NT2/D1 (cell line): ENCODE measurements at regions not wholly inside any gene's neighbourhood (a gene's known extent, or its start where the extent isn't known, plus 50 kb on each side); places are given as distances from the start of the nearest gene placed in this dataset.
"Not testable (repeated sequence)": the region's sequence is repeated elsewhere in the genome, so short reads cannot be mapped to it uniquely, and the experiment has no call there.

ENCODE experiments used
- DNase-seq: peaks from one replicate; pipeline ENCODE4 v3.0.0-alpha.2; 2011; ENCODE audit warnings: low read depth, low spot score
- H3K27me3 ChIP-seq: 2 replicates; pipeline ENCODE4 v1.6.0; 2011; ENCODE audit warnings: mild to moderate bottlenecking; ENCODE audit not compliant: insufficient read length, insufficient read depth
- H3K36me3 ChIP-seq: 2 replicates; pipeline ENCODE4 v1.6.1; 2011; ENCODE audit warnings: mild to moderate bottlenecking, low read length, mixed read lengths; ENCODE audit not compliant: insufficient read depth, insufficient read length
- H3K4me1 ChIP-seq: 2 replicates; pipeline ENCODE4 v1.5.1; 2011; ENCODE audit not compliant: insufficient read depth, insufficient read length
- H3K4me3 ChIP-seq: 2 replicates; pipeline ENCODE4 v1.5.1; 2011; ENCODE audit warnings: low read depth; ENCODE audit not compliant: insufficient read length
- H3K9ac ChIP-seq: 2 replicates; pipeline ENCODE4 v1.6.0; 2011; ENCODE audit warnings: low read depth; ENCODE audit not compliant: insufficient read length
- H3K9me3 ChIP-seq: 2 replicates; pipeline ENCODE4 v1.5.1; 2011; ENCODE audit warnings: mild to moderate bottlenecking, low read length; ENCODE audit not compliant: insufficient read depth
- SUZ12 ChIP-seq: IDR thresholded peaks from 2 replicates; pipeline ENCODE4 v1.6.1; 2011; ENCODE audit not compliant: insufficient read length, insufficient read depth; ENCODE audit errors: extremely low read depth
- YY1 ChIP-seq: IDR thresholded peaks from 2 replicates; pipeline ENCODE4 v1.6.1; 2011; ENCODE audit not compliant: insufficient read length, insufficient read depth
- ZNF274 ChIP-seq: IDR thresholded peaks from 2 replicates; pipeline ENCODE4 v1.6.1; 2011; ENCODE audit warnings: mild to moderate bottlenecking, low read depth, low read length

DNA sequence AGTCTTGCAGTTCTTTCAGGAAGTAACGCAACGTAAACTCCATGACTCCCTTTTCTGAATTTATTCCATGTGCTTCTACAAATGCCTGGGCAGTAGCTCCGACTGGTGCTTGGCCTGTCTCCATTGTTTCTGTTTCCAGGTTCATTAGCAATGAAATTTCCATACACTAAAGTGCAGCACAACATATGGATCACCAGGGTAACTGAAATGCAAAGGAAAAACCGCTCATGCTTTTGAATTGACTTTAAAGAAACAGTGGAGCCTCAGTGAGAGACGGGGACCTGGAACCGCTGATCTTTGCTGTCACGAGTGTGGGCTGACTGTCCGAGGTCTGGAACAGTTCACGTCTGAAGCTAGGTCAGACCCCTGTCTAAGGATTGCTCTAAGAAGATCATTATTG, 126.5 kb upstream of the IGFBP3 start:
- no peak overlapping the region for H3K4me3 ChIP-seq
- H3K27me3 ChIP-seq: no peaks in the 10 kb centered on the region
- DNase-seq: no peak
- no peak overlapping the region for H3K9ac ChIP-seq
- no peak for TF ChIP-seq YY1
- TF ChIP-seq ZNF274: no peak
- no peak for TF ChIP-seq SUZ12
- no peaks in the 10 kb centered on the region for H3K36me3 ChIP-seq
- H3K4me1 ChIP-seq: no peaks in the 10 kb centered on the region
- H3K9me3 ChIP-seq: peaks cover 6% of the 10 kb centered on the region; the same call in 1 of the 2 replicates

DNA sequence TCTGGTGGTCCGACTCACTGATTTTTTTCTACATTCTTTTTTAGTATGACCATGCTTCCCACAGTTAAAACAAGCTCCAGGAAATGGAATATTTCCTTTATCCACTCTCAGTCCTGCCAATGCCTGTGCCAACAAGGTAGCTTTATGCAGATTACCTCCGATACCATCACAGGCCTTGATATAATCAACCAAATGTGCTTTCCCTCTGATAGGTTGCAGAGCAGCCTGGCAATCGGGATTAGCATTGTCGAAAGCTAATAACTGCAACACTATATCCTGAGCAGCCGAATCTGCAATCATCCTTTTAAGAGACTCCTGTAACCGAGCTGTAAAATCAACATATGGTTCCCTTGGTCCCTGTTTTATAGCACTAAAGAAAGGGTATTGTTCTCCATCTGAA, 122.3 kb upstream of the IGFBP3 start:
- not testable (repeated sequence) for H3K9me3 ChIP-seq, H3K36me3 ChIP-seq, H3K4me1 ChIP-seq, H3K4me3 ChIP-seq, DNase-seq, H3K9ac ChIP-seq, H3K27me3 ChIP-seq

DNA sequence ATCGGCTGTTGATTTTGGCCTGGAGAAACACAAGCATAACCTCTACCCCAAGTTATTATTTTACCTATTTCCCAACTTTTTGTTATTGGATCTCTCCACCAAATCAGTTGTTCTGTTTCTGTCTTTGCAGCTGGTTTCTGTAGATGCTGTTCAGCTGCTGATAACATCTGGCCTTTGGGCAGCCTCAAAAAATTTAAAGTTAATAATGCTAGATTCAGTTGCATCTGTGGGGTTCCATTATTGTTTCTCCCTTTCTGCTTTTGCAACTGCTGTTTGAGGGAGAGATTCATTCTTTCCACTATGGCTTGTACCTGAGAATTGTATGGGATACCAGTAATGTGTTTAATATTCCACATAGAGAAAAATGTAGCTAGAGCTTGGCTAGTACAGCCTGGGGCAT, 118.7 kb upstream of the IGFBP3 start:
- H3K9me3 ChIP-seq, DNase-seq, H3K27me3 ChIP-seq, H3K9ac ChIP-seq, H3K4me1 ChIP-seq, H3K36me3 ChIP-seq, H3K4me3 ChIP-seq: not testable (repeated sequence)

DNA sequence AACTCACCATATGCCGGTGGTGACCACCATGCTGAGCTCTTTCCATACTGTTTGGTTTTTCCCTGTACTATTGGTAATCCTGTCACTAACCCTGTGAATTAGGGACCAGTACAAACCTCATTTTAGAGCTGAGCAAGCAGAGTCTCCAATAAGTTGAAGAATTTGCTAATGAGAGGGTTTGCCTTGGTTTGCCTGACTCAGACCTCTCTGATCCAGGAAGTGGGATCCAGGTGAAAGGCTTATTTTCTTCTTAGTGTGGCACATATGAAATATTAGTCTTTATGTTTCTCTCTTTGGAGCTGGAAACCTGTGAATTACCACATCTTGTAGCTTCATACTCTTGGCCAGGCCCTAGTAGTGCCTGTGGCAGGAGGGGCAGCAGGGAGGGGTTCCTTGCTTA, 114.1 kb upstream of the IGFBP3 start:
- TF ChIP-seq SUZ12 (no peak), YY1 (no peak), ZNF274 (no peak)
- Histone ChIP-seq H3K27me3 (no peaks in the 10 kb centered on the region), H3K9ac (no peak overlapping the region), H3K4me3 (no peak overlapping the region), H3K4me1 (no peaks in the 10 kb centered on the region), H3K36me3 (no peaks in the 10 kb centered on the region), H3K9me3 (no peaks in the 10 kb centered on the region; the same call in 1 of the 2 replicates)
- DNase-seq: no peak

DNA sequence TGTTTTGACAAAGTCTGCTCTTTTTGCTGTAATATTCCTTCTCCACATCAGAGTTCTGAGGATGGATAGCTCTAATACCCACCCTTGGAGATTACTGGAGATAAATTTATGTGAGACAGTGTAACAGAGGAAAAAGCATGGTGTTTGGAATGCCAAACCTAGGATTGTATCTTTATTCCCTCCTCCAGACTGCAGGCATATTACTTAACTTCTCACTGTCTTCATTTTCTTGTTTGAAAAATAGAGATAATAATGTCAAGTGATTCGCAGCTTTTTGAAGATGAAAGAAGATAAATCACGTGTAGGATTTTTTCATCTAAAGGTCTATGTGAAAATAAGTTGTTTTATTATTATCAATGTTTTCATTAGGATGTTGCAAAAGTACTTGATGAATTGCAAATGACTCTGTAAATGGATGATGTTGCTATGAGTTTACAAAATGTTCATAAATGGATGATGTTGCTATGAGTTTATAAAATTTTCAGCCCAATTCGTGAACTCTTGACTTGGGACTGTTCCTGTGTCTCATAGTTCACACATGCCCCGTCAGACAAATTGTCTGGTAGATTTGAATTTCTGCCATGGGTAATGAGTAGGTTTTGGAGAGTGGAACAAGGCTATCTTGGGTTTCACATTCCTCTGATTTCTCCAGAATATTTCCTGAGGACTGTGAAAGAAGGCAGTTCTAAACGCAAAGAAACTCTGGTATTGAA, 113.1 kb upstream of the IGFBP3 start:
- TF ChIP-seq YY1 (no peak), SUZ12 (no peak), ZNF274 (no peak)
- Histone ChIP-seq H3K36me3 (no peaks in the 10 kb centered on the region), H3K9me3 (no peaks in the 10 kb centered on the region; the same call in 1 of the 2 replicates), H3K4me3 (no peak overlapping the region), H3K27me3 (no peaks in the 10 kb centered on the region), H3K4me1 (no peaks in the 10 kb centered on the region), H3K9ac (no peak overlapping the region)
- DNase-seq: no peak

DNA sequence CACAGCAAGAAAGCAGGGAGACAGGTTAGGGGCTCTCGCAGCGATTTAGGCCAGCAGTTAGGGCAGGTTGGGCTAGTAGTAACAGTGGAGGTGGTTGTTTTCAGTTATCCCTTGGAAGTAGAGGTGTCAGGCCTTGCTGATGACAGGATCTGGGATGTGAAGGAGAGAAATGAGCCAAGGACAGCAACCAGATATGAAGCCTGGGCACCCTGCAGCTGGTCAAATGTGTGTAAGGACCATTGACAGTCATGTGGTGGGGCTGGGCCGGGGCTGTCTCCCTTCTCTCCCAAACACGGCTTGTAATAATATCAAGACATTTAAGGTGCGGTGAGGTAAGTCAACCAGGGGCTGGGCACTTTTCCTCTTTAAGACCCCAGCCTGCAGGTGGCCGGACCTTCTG, 112.5 kb upstream of the IGFBP3 start:
- TF ChIP-seq ZNF274 (no peak), YY1 (no peak), SUZ12 (no peak)

DNA sequence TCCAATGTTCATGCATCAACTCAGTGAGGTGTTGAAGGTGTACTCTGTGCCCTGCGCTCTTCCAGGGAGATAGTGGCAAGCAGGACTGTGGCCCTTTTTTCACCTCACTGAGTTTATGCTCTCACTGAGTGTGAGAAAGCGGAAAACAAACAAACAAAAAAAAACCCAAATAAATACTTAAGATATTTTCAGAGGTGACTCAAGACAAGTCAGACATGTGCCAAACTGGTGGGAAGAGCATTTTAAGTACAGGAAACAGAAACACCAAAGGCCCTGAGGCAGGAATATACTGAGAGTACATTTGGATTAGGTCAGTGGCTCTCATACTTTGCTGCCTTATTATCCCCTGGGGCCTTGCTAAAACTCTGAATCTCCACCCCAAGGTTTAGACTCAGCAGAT, 111.9 kb upstream of the IGFBP3 start:
- no peaks in the 10 kb centered on the region; the same call in 1 of the 2 replicates for H3K9me3 ChIP-seq
- no peak for TF ChIP-seq ZNF274
- H3K36me3 ChIP-seq: no peaks in the 10 kb centered on the region
- no peaks in the 10 kb centered on the region for H3K27me3 ChIP-seq
- DNase-seq: no peak
- H3K4me1 ChIP-seq: no peaks in the 10 kb centered on the region
- no peak overlapping the region for H3K9ac ChIP-seq
- no peak overlapping the region for H3K4me3 ChIP-seq

More for the DNA sequence above, 112.5 kb upstream of the IGFBP3 start:
- H3K4me3 ChIP-seq: no peak overlapping the region
- H3K9ac ChIP-seq: no peak overlapping the region
- no peaks in the 10 kb centered on the region for H3K27me3 ChIP-seq
- H3K9me3 ChIP-seq: no peaks in the 10 kb centered on the region; the same call in 1 of the 2 replicates
- DNase-seq: no peak
- H3K36me3 ChIP-seq: no peaks in the 10 kb centered on the region
- no peaks in the 10 kb centered on the region for H3K4me1 ChIP-seq

DNA sequence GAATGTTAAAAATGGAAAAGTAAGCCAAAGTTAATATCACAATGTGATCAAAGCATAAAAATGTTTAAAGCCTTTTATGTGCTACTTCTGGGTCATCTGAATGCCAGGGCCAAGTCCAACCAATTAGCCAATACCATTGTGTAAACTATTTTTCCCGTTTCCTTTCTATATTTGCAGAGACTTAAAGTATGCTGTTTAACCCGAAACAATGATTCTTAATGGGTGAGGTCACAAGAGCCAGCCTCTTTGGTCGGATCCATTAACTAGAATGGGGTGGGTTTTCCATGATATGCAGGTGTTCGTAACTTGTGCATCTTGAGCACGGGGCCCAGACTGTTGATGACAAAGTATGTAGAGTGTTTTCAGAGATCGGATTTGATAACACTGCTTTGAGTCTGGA, 111.3 kb upstream of the IGFBP3 start:
- Histone ChIP-seq H3K36me3 (no peaks in the 10 kb centered on the region), H3K9me3 (no peaks in the 10 kb centered on the region; the same call in 1 of the 2 replicates), H3K27me3 (no peaks in the 10 kb centered on the region), H3K4me3 (no peak overlapping the region), H3K4me1 (no peaks in the 10 kb centered on the region), H3K9ac (no peak overlapping the region)
- TF ChIP-seq YY1: no peak
- TF ChIP-seq SUZ12: no peak
- TF ChIP-seq ZNF274: no peak
- no peak for DNase-seq
